ENCODE measurements at regions not wholly inside any gene's neighbourhood (a gene's known extent, or its start where the extent isn't known, plus 50 kb on each side); places are given as distances from the start of the nearest gene placed in this dataset.
"Not testable (repeated sequence)": the region's sequence is repeated elsewhere in the genome, so short reads cannot be mapped to it uniquely, and the experiment has no call there.

- DNase-seq (ENCODE audit: low spot score): no peak
Measured at GRCh38 chr3:124043023-124043422, 51.1 kb upstream of the ROPN1 start.

- no peak for DNase-seq (ENCODE audit: low spot score)
Measured at GRCh38 chr3:124044956-124045355, 53.0 kb upstream of the ROPN1 start.

GRCh38 chr3:124048967-124049798 is 57.3 kb upstream of the ROPN1 start:
- DNase-seq (ENCODE audit: low spot score): no peak

GRCh38 chr3:124051636-124052035 is 59.7 kb upstream of the ROPN1 start:
- DNase-seq (ENCODE audit: low spot score): no peak

- DNase-seq (ENCODE audit: low spot score): no peak
Measured at GRCh38 chr3:124053871-124054270, 61.9 kb upstream of the ROPN1 start.

GRCh38 chr3:124056846-124057245 is 64.9 kb upstream of the ROPN1 start:
- no peak for DNase-seq (ENCODE audit: low spot score)

GRCh38 chr3:124057420-124057819 is 65.5 kb upstream of the ROPN1 start:
- DNase-seq (ENCODE audit: low spot score): no peak

- DNase-seq (ENCODE audit: low spot score): no peak
Measured at GRCh38 chr3:124059580-124059979, 67.7 kb upstream of the ROPN1 start.

- DNase-seq (ENCODE audit: low spot score): no peak
Measured at GRCh38 chr3:124063197-124063909, 71.4 kb upstream of the ROPN1 start.

GRCh38 chr3:124064050-124064449 is 72.1 kb upstream of the ROPN1 start:
- DNase-seq (ENCODE audit: low spot score): no peak

GRCh38 chr3:124066543-124066942 is 74.6 kb upstream of the ROPN1 start:
- DNase-seq (ENCODE audit: low spot score): not testable (repeated sequence)

- not testable (repeated sequence) for DNase-seq (ENCODE audit: low spot score)
Measured at GRCh38 chr3:124069706-124070105, 77.8 kb upstream of the ROPN1 start.

- DNase-seq (ENCODE audit: low spot score): not testable (repeated sequence)
Measured at GRCh38 chr3:124075090-124075489, 83.2 kb upstream of the ROPN1 start.

- no peak for DNase-seq (ENCODE audit: low spot score)
Measured at GRCh38 chr3:124075753-124076152, 83.8 kb upstream of the ROPN1 start.

- DNase-seq (ENCODE audit: low spot score): no peak
Measured at GRCh38 chr3:124076235-124076634, 84.3 kb upstream of the ROPN1 start.

- no peak for DNase-seq (ENCODE audit: low spot score)
Measured at GRCh38 chr3:124078953-124079911, 87.3 kb upstream of the ROPN1 start.

GRCh38 chr3:124079912-124080276 is 88.0 kb upstream of the ROPN1 start:
- DNase-seq (ENCODE audit: low spot score): no peak

- DNase-seq (ENCODE audit: low spot score): no peak
Measured at GRCh38 chr3:124082343-124082742, 90.4 kb upstream of the ROPN1 start.

GRCh38 chr3:124084022-124084881 is 92.3 kb upstream of the ROPN1 start:
- DNase-seq (ENCODE audit: low spot score): no peak

GRCh38 chr3:124088801-124089200 is 96.9 kb upstream of the ROPN1 start:
- no peak for DNase-seq (ENCODE audit: low spot score)

- no peak for DNase-seq (ENCODE audit: low spot score)
Measured at GRCh38 chr3:124089214-124089613, 97.3 kb upstream of the ROPN1 start.
